Left ventricle myocardium inferior (tissue), 1 donor: ENCODE measurements at regions not wholly inside any gene's neighbourhood (a gene's known extent, or its start where the extent isn't known, plus 50 kb on each side); places are given as distances from the start of the nearest gene placed in this dataset.
A peak's percentile ranks its signal among the peaks of the same experiment; 100 is the strongest.

Experiments
- DNase-seq: peaks from one replicate; pipeline ENCODE4 v3.0.0-alpha.2; 2020
- H3K27ac ChIP-seq: fragments of 200-600 bp; replicated peaks from 2 replicates; pipeline ENCODE4 v1.8.0; 2021
- H3K27me3 ChIP-seq: fragments of 200-600 bp; 2 replicates; pipeline ENCODE4 v1.8.0; 2021; ENCODE audit warnings: low read depth
- H3K36me3 ChIP-seq: fragments of 200-600 bp; 2 replicates; pipeline ENCODE4 v1.8.0; 2021
- H3K4me1 ChIP-seq: fragments of 200-600 bp; 2 replicates; pipeline ENCODE4 v1.8.0; 2021
- H3K4me3 ChIP-seq: fragments of 200-600 bp; 2 replicates; pipeline ENCODE4 v1.8.0; 2021; ENCODE audit warnings: mild to moderate bottlenecking, moderate library complexity
- H3K9me3 ChIP-seq: fragments of 200-600 bp; replicated peaks from 2 replicates; pipeline ENCODE4 v1.8.0; 2021
- intact Hi-C: fragments of 100-400 bp; cut with micrococcal nuclease; formaldehyde crosslinking; loops from one replicate; pipeline ENCODE4 v1.11.0; 2022
- TF ChIP-seq, protein P1 (sequence below): fragments of 200-600 bp; IDR thresholded peaks from 2 replicates; pipeline ENCODE4 v1.8.0; 2021; ENCODE audit warnings: antibody characterized with exemption, mild to moderate bottlenecking, borderline replicate concordance
- donor health status: DM: no; HTN: yes; CAD: no; lungs with severe emphysema.

DNA sequence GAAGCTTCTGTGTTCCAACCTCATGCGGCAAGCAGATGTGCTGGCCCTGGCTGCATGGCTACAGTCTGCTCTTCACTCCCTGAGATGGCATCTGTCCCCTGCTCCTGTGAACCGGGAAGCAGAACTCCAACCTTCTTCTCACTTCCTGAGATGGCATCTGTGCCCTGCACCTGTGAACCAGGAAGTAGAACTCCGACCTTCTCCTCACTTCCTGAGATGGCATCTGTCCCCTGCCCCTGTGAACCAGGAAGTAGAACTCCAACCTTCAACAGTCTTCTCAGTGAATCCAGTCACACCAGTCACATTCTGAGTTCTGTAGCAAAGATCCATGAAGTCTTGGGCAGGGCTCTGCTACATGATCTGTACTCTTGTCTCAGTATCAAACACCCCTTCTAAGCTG is 887.2 kb upstream of the KLHL29 start:
- intact Hi-C loops, result no loop called here
- Histone ChIP-seq H3K4me1 (peaks cover 3% of the 10 kb centered on the region), H3K27me3 (no peaks in the 10 kb centered on the region), H3K27ac (no peak overlapping the region), H3K4me3 (no peak overlapping the region), H3K9me3 (no peaks in the 10 kb centered on the region), H3K36me3 (no peaks in the 10 kb centered on the region)
- no peak for DNase-seq
- TF ChIP-seq, protein P1, sequence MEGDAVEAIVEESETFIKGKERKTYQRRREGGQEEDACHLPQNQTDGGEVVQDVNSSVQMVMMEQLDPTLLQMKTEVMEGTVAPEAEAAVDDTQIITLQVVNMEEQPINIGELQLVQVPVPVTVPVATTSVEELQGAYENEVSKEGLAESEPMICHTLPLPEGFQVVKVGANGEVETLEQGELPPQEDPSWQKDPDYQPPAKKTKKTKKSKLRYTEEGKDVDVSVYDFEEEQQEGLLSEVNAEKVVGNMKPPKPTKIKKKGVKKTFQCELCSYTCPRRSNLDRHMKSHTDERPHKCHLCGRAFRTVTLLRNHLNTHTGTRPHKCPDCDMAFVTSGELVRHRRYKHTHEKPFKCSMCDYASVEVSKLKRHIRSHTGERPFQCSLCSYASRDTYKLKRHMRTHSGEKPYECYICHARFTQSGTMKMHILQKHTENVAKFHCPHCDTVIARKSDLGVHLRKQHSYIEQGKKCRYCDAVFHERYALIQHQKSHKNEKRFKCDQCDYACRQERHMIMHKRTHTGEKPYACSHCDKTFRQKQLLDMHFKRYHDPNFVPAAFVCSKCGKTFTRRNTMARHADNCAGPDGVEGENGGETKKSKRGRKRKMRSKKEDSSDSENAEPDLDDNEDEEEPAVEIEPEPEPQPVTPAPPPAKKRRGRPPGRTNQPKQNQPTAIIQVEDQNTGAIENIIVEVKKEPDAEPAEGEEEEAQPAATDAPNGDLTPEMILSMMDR, result no peak

DNA sequence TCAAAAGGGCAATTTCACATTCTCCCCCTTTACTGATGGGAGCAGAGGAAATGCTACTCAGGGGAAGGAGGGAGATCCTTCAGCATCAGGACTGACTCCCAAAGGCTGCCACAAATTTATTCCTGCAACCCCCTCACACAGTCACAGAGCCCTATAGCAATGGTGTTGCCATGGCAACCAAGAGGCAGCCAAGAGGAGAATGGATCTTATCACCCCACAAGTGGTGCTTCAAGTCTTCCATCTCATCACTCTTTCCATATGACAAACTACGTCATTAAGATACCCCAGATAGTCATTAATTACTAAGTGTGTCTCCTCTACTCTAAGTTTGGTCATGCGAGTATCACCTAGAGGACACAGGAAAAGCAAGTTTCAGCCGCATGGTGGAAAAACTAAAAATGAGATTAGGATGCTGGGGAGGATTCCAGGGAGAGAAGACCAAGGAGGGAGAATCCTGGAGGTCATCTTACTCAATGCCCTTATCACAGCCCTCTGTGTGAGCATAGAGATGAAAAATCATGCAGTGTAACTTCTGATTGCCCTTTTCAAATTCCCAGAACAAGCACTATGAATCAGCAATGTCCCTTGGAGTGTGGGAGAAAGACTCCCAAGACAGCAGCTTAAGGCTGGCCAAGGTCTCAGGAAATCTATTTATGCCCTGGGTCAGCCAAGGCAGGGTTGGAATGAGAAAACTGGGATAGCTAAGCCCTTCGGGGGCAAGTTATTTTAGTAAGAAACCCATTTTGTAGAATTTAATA is 885.7 kb upstream of the KLHL29 start:
- Histone ChIP-seq H3K4me3 (no peak overlapping the region), H3K27me3 (no peaks in the 10 kb centered on the region), H3K4me1 (peaks cover 3% of the 10 kb centered on the region), H3K9me3 (no peaks in the 10 kb centered on the region), H3K36me3 (no peaks in the 10 kb centered on the region), H3K27ac (peak overlapping the region; percentile 85)
- no peak for DNase-seq
- intact Hi-C loops, result no loop called here
- TF ChIP-seq, protein P1, result peak; percentile 14

- intact Hi-C loops, result no loop called here
- Histone ChIP-seq H3K4me3 (no peak overlapping the region), H3K9me3 (no peaks in the 10 kb centered on the region), H3K27me3 (no peaks in the 10 kb centered on the region), H3K4me1 (peaks cover 3% of the 10 kb centered on the region), H3K27ac (peak overlapping the region; percentile 85), H3K36me3 (no peaks in the 10 kb centered on the region)
- no peak for DNase-seq
- TF ChIP-seq, protein P1, result no peak
Observed at GRCh38 chr2:22500555-22500935, 884.4 kb upstream of the KLHL29 start.

DNA sequence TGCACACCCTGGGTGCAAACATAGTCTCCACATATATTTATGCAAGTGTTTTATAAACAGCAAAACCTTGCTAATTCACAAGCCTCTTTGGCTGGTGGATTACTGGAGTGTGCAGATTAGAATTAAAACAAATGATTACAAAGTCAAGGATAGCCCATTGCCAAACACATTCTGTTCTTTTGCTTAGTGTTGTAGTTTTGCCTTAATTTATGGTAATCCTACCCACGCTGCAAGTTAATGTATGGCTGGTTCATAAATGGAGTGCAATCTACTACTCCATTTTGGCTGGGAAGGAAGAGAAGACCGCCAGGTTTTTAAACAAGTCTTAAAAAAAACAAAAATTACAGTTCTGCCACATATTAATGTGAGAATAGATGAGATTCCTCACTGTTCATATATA is 883.1 kb upstream of the KLHL29 start:
- TF ChIP-seq, protein P1, result no peak
- DNase-seq, result no peak
- H3K9me3 ChIP-seq, result no peaks in the 10 kb centered on the region
- H3K27ac ChIP-seq, result no peak overlapping the region
- H3K27me3 ChIP-seq, result no peaks in the 10 kb centered on the region
- no peak overlapping the region for H3K4me3 ChIP-seq
- peaks cover 3% of the 10 kb centered on the region for H3K4me1 ChIP-seq
- intact Hi-C loops, result no loop called here
- H3K36me3 ChIP-seq, result no peaks in the 10 kb centered on the region

- no peak for DNase-seq
- Histone ChIP-seq H3K27me3 (no peaks in the 10 kb centered on the region), H3K4me1 (no peaks in the 10 kb centered on the region), H3K9me3 (peaks cover 21% of the 10 kb centered on the region), H3K4me3 (no peak overlapping the region), H3K36me3 (no peaks in the 10 kb centered on the region), H3K27ac (no peak overlapping the region)
- intact Hi-C loops, result no loop called here
- TF ChIP-seq, protein P1, result no peak
Observed at GRCh38 chr2:22513563-22513962, 871.4 kb upstream of the KLHL29 start.
